ENCODE measurements at regions not wholly inside any gene's neighbourhood (a gene's known extent, or its start where the extent isn't known, plus 50 kb on each side); places are given as distances from the start of the nearest gene placed in this dataset.
A peak's percentile ranks its signal among the peaks of the same experiment; 100 is the strongest.

DNA sequence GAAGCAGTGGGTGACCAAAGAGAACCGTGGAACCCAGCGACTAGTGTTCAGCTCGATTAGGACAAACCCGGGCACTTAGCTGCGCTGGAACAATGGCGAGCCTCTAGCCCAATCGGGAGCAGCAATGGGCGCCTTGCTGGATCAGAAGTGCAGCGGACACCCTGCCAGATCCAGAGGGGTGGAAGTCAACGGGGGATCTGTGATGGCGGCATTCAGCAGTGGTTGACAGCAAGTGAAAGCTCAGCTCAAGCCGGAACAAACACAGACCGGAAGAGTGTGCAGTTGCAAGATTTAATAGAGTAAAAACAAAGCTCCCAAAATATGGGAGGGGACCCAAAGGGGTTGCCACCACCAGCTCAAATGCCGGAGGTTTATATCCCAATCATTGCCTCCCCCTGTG is 478.7 kb upstream of the REG3G start:
- Histone ChIP-seq H3K9me3 (ENCODE audit: insufficient read depth, low read depth) (no peaks in the 10 kb centered on the region), H3K27ac (no peak overlapping the region), H3K36me3 (ENCODE audit: low read depth) (no peaks in the 10 kb centered on the region), H2AFZ (no peak overlapping the region), H3K79me2 (ENCODE audit: low read depth) (no peaks in the 10 kb centered on the region), H3K4me1 (replicated peaks; ENCODE audit: insufficient read depth) (no peaks in the 10 kb centered on the region), H3K9me2 (ENCODE audit: insufficient read depth) (no peaks in the 10 kb centered on the region), H4K20me1 (ENCODE audit: insufficient read depth) (no peaks in the 10 kb centered on the region), H3K27me3 (ENCODE audit: insufficient read depth, low read depth) (no peaks in the 10 kb centered on the region), H3K4me3 (no peak overlapping the region), H3F3A (ENCODE audit: insufficient read depth, low read depth) (peaks cover 9% of the 10 kb centered on the region; the same call in 1 of the 2 replicates), H3K4me2 (no peak overlapping the region)
- no TSS peak for BruUV-seq (replicated peaks)
- ChIA-PET POLR2A (ENCODE audit: unreplicated experiment) (no interaction called here), CTCF (no interaction called here)
- peak in 1 of 2 experiments; percentile 9 for DNase-seq
- no peak for TF ChIP-seq EZH2 (IDR thresholded peaks at IDR 0.05; ENCODE audit: low read depth)
- TF ChIP-seq, protein P1, sequence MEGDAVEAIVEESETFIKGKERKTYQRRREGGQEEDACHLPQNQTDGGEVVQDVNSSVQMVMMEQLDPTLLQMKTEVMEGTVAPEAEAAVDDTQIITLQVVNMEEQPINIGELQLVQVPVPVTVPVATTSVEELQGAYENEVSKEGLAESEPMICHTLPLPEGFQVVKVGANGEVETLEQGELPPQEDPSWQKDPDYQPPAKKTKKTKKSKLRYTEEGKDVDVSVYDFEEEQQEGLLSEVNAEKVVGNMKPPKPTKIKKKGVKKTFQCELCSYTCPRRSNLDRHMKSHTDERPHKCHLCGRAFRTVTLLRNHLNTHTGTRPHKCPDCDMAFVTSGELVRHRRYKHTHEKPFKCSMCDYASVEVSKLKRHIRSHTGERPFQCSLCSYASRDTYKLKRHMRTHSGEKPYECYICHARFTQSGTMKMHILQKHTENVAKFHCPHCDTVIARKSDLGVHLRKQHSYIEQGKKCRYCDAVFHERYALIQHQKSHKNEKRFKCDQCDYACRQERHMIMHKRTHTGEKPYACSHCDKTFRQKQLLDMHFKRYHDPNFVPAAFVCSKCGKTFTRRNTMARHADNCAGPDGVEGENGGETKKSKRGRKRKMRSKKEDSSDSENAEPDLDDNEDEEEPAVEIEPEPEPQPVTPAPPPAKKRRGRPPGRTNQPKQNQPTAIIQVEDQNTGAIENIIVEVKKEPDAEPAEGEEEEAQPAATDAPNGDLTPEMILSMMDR (conservative IDR thresholded peaks at IDR 0.05) = no peak
- intact Hi-C loops (cut with micrococcal nuclease; ENCODE audit: unreplicated experiment) = no loop called here

DNA sequence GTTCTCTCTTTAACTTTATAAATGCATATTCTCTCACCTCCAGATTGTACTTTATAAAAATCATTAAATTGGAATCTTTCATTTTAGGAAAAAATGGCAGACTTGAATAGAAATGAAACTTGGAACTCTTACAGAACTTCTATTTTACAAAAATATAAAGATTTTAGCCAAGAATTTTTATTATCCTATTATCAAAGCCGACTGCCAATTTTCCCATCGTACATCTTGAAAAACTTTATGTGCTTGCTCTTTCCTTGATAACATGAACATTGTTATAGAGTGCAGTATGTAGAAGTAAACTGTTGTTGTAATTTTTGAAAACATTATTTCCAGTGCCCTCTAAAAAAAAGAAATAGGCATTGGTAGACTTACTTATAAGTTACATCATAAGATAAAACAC is 475.7 kb upstream of the REG3G start:
- no peaks in the 10 kb centered on the region for H3K36me3 ChIP-seq (ENCODE audit: low read depth)
- no peaks in the 10 kb centered on the region for H4K20me1 ChIP-seq (ENCODE audit: insufficient read depth)
- H3K79me2 ChIP-seq (ENCODE audit: low read depth) = no peaks in the 10 kb centered on the region
- H3K9me3 ChIP-seq (ENCODE audit: insufficient read depth, low read depth) = no peaks in the 10 kb centered on the region
- no TSS peak for BruUV-seq (replicated peaks)
- H3K27ac ChIP-seq = no peak overlapping the region
- H3K4me1 ChIP-seq (replicated peaks; ENCODE audit: insufficient read depth) = no peaks in the 10 kb centered on the region
- no peak overlapping the region for H3K4me2 ChIP-seq
- ChIA-PET CTCF (no interaction called here), POLR2A (ENCODE audit: unreplicated experiment) (no interaction called here)
- H2AFZ ChIP-seq = no peak overlapping the region
- intact Hi-C loops (cut with micrococcal nuclease; ENCODE audit: unreplicated experiment) = no loop called here
- no peak for TF ChIP-seq EZH2 (IDR thresholded peaks at IDR 0.05; ENCODE audit: low read depth)
- TF ChIP-seq, protein P1 (conservative IDR thresholded peaks at IDR 0.05) = no peak
- H3K9me2 ChIP-seq (ENCODE audit: insufficient read depth) = no peaks in the 10 kb centered on the region
- H3K27me3 ChIP-seq (ENCODE audit: insufficient read depth, low read depth) = no peaks in the 10 kb centered on the region
- no peak overlapping the region for H3K4me3 ChIP-seq
- no peak for DNase-seq
- no peaks in the 10 kb centered on the region for H3F3A ChIP-seq (ENCODE audit: insufficient read depth, low read depth)

DNA sequence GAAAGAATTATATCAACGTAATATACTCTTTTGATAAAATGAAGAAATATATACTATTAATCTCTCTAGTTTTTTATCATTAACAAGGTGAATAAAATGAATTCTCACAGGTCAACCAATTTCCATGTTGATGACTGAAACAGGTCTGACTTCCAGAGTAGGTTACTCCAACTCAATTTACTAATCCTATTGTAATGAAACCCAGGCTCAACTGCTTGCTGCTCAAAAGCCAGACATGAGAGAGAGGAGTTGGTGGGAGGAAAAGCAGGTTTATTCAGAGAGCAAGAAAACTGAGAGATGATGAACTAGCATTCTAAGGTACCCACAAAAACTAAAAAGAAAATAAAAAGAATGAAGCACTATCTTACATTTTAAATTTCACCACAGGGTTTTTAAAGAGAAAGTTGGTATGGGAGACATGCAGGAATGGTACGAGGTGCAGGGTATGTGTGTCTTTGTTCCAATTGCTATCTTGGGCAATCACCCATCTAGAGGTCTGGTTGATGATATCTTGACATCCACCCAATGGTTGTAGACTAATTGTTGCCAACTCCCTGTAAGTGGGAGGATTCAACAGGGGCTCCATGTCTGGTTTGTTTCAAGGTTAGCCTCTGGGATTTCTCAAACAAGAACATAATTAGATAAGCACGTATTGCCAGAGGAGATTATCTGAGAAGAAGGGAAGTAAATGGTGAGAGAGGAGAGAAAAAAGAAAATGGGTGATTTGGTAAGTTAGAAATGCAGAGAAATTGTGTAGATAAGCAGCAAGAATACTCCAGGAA is 471.4 kb upstream of the REG3G start:
- intact Hi-C loops (cut with micrococcal nuclease; ENCODE audit: unreplicated experiment) = no loop called here
- BruUV-seq (replicated peaks) = no TSS peak

More for the DNA sequence above, 471.4 kb upstream of the REG3G start:
- no peak for TF ChIP-seq EZH2 (IDR thresholded peaks at IDR 0.05; ENCODE audit: low read depth)
- TF ChIP-seq, protein P1 (conservative IDR thresholded peaks at IDR 0.05) = no peak
- no peaks in the 10 kb centered on the region for H3F3A ChIP-seq (ENCODE audit: insufficient read depth, low read depth)
- H3K4me3 ChIP-seq = no peak overlapping the region
- no peaks in the 10 kb centered on the region for H3K79me2 ChIP-seq (ENCODE audit: low read depth)
- no peak for DNase-seq
- no peaks in the 10 kb centered on the region for H3K9me3 ChIP-seq (ENCODE audit: insufficient read depth, low read depth)
- H3K27me3 ChIP-seq (ENCODE audit: insufficient read depth, low read depth) = no peaks in the 10 kb centered on the region
- no peak overlapping the region for H2AFZ ChIP-seq
- no peaks in the 10 kb centered on the region for H3K9me2 ChIP-seq (ENCODE audit: insufficient read depth)
- H3K36me3 ChIP-seq (ENCODE audit: low read depth) = no peaks in the 10 kb centered on the region
- no peaks in the 10 kb centered on the region for H3K4me1 ChIP-seq (replicated peaks; ENCODE audit: insufficient read depth)
- no peak overlapping the region for H3K27ac ChIP-seq
- no peak overlapping the region for H3K4me2 ChIP-seq
- ChIA-PET POLR2A (ENCODE audit: unreplicated experiment) (no interaction called here), CTCF (no interaction called here)
- H4K20me1 ChIP-seq (ENCODE audit: insufficient read depth) = no peaks in the 10 kb centered on the region

Measured in PC-9 (cell line).